Type B pancreatic cell (in vitro differentiated cells): ENCODE measurements at regions not wholly inside any gene's neighbourhood (a gene's known extent, or its start where the extent isn't known, plus 50 kb on each side); places are given as distances from the start of the nearest gene placed in this dataset.
"Not testable (repeated sequence)": the region's sequence is repeated elsewhere in the genome, so short reads cannot be mapped to it uniquely, and the experiment has no call there.

Experiments used
- DNase-seq: peaks from one replicate; pipeline ENCODE4 v3.0.0; 2021; ENCODE audit warnings: mixed read lengths; ENCODE audit not compliant: unreplicated experiment; ENCODE audit errors: extremely low spot score
- H3K27ac Mint-ChIP-seq: 2 replicates; pipeline ENCODE4 v1.8.0; 2021; ENCODE audit warnings: mild to moderate bottlenecking, mixed read lengths
- H3K27me3 Mint-ChIP-seq: 2 replicates; pipeline ENCODE4 v1.8.0; 2021; ENCODE audit warnings: mixed read lengths
- H3K36me3 Mint-ChIP-seq: 2 replicates; pipeline ENCODE4 v1.8.0; 2021; ENCODE audit warnings: mixed read lengths
- H3K4me1 Mint-ChIP-seq: one replicate; pipeline ENCODE4 v1.8.0; 2021; ENCODE audit warnings: mixed read lengths; ENCODE audit not compliant: unreplicated experiment
- H3K4me3 Mint-ChIP-seq: 2 replicates; pipeline ENCODE4 v1.8.0; 2021; ENCODE audit warnings: mild to moderate bottlenecking, mixed read lengths
- H3K9me3 Mint-ChIP-seq: 2 replicates; pipeline ENCODE4 v1.8.0; 2021; ENCODE audit warnings: mixed read lengths
- CTCF ChIP-seq: fragments of 200-600 bp; sonication (generic); conservative IDR thresholded peaks from 2 replicates; pipeline ENCODE4 v1.5.0; 2021; ENCODE audit warnings: antibody characterized with exemption, mild to moderate bottlenecking

GRCh38 chr13:66087269-66087710 lies 1142.8 kb downstream of the PCDH9 start:
- Mint-ChIP-seq H3K27me3 (no peaks in the 10 kb centered on the region), H3K27ac (no peak overlapping the region), H3K36me3 (no peaks in the 10 kb centered on the region), H3K9me3 (no peaks in the 10 kb centered on the region), H3K4me3 (no peak overlapping the region), H3K4me1 (peaks cover 7% of the 10 kb centered on the region)
- TF ChIP-seq CTCF = no peak
- no peak for DNase-seq

GRCh38 chr13:66077132-66077689 lies 1152.9 kb downstream of the PCDH9 start:
- Mint-ChIP-seq H3K4me3 (no peak overlapping the region), H3K27ac (no peak overlapping the region), H3K36me3 (no peaks in the 10 kb centered on the region), H3K9me3 (no peaks in the 10 kb centered on the region), H3K27me3 (no peaks in the 10 kb centered on the region), H3K4me1 (no peaks in the 10 kb centered on the region)
- DNase-seq = no peak
- TF ChIP-seq CTCF = no peak

- no peak for DNase-seq
- H3K36me3 Mint-ChIP-seq = no peaks in the 10 kb centered on the region
- no peak for TF ChIP-seq CTCF
- H3K9me3 Mint-ChIP-seq = no peaks in the 10 kb centered on the region
- no peaks in the 10 kb centered on the region for H3K27me3 Mint-ChIP-seq
- H3K27ac Mint-ChIP-seq = no peak overlapping the region
- no peak overlapping the region for H3K4me3 Mint-ChIP-seq
- no peaks in the 10 kb centered on the region for H3K4me1 Mint-ChIP-seq
Observed at GRCh38 chr13:66076417-66076816, 1153.7 kb downstream of the PCDH9 start.

GRCh38 chr13:66074018-66074615 lies 1156.0 kb downstream of the PCDH9 start:
- no peak overlapping the region for H3K27ac Mint-ChIP-seq
- no peaks in the 10 kb centered on the region for H3K27me3 Mint-ChIP-seq
- no peak for DNase-seq
- no peak for TF ChIP-seq CTCF
- H3K4me3 Mint-ChIP-seq = no peak overlapping the region
- no peaks in the 10 kb centered on the region for H3K4me1 Mint-ChIP-seq
- H3K36me3 Mint-ChIP-seq = no peaks in the 10 kb centered on the region
- H3K9me3 Mint-ChIP-seq = no peaks in the 10 kb centered on the region

- H3K36me3 Mint-ChIP-seq, H3K4me3 Mint-ChIP-seq, H3K9me3 Mint-ChIP-seq, H3K4me1 Mint-ChIP-seq, H3K27ac Mint-ChIP-seq, H3K27me3 Mint-ChIP-seq, DNase-seq: not testable (repeated sequence)
Observed at GRCh38 chr13:66072097-66072496, 1158.0 kb downstream of the PCDH9 start.

GRCh38 chr13:66071608-66072007 lies 1158.5 kb downstream of the PCDH9 start:
- Mint-ChIP-seq H3K27ac (no peak overlapping the region), H3K4me1 (no peaks in the 10 kb centered on the region), H3K36me3 (no peaks in the 10 kb centered on the region), H3K4me3 (no peak overlapping the region), H3K9me3 (no peaks in the 10 kb centered on the region), H3K27me3 (no peaks in the 10 kb centered on the region)
- no peak for TF ChIP-seq CTCF
- DNase-seq = no peak
